Psoas muscle (tissue), 7 donors: ENCODE measurements at regions not wholly inside any gene's neighbourhood (a gene's known extent, or its start where the extent isn't known, plus 50 kb on each side); places are given as distances from the start of the nearest gene placed in this dataset.

Experiments
- ATAC-seq, 4 donors: fragments of 200-7000 bp; cut with Tn5 transposase; one replicate each; pipeline ENCODE4 v1.9.1; 2020; ENCODE audit warnings: moderate library complexity in 3 of 4, mild to moderate bottlenecking in 2 of 4
- DNase-seq, 2 donors: peaks; one replicate each; pipeline ENCODE4 v3.0.0-alpha.2; 2020
- H3K27ac ChIP-seq: fragments of 200-600 bp; one replicate; pipeline ENCODE4 v1.8.0; 2022
- H3K27me3 ChIP-seq, 3 donors: fragments of 200-600 bp in 1 of 3; one replicate each; pipeline versions ENCODE4 v1.6.1 to v1.8.0; 2013 to 2022; ENCODE audit warnings: low read length in 2 of 3, mild to moderate bottlenecking in 2 of 3, moderate library complexity in 1 of 3; ENCODE audit not compliant: insufficient read depth in 3 of 3
- H3K36me3 ChIP-seq, 2 donors: fragments of 200-600 bp in 1 of 2; one replicate each; pipeline versions ENCODE4 v1.6.1 to v1.8.0; 2013 to 2022; ENCODE audit warnings: low read depth in 1 of 2, mild to moderate bottlenecking in 1 of 2, moderate library complexity in 1 of 2; ENCODE audit not compliant: insufficient read depth in 1 of 2
- H3K4me1 ChIP-seq: fragments of 200-600 bp; one replicate; pipeline ENCODE4 v1.8.0; 2022
- H3K4me3 ChIP-seq: fragments of 200-600 bp; one replicate; pipeline ENCODE4 v1.8.0; 2022; ENCODE audit warnings: mild to moderate bottlenecking
- H3K9me3 ChIP-seq: fragments of 200-600 bp; one replicate; pipeline ENCODE4 v1.8.0; 2022
- WGBS, 3 donors: extraction: QIAGEN DNeasy Blood & Tissue Kit; methylation state at CpG; one replicate each; pipeline versions ENCODE4 v1.1.6 to v1.1.7; 2013; 5-methylcytosine and 5-hydroxymethylcytosine counted together
- intact Hi-C, 2 donors: fragments of 100-400 bp; cut with DNase I; formaldehyde crosslinking; loops; one replicate each; pipeline versions ENCODE4 v1.11.0 to v1.14.2; 2022
- TF ChIP-seq, protein P1 (sequence below): fragments of 200-600 bp; IDR thresholded peaks from one replicate; pipeline ENCODE4 v1.8.0; 2022; ENCODE audit warnings: antibody characterized with exemption
- donor health status: healthy with polysubstance abuse.
- donor health status: DM: no; HTN: no; CAD: no; lungs with moderate emphysema.
- donor health status: Bipolar disorder and iron deficiency.
- donor health status: healthy.
- donor health status: DM: yes; HTN: yes; CAD: no.
- donor health status: DM: no; HTN: no; CAD: no.
- donor health status: DM: yes; HTN: yes; CAD: no.

DNA sequence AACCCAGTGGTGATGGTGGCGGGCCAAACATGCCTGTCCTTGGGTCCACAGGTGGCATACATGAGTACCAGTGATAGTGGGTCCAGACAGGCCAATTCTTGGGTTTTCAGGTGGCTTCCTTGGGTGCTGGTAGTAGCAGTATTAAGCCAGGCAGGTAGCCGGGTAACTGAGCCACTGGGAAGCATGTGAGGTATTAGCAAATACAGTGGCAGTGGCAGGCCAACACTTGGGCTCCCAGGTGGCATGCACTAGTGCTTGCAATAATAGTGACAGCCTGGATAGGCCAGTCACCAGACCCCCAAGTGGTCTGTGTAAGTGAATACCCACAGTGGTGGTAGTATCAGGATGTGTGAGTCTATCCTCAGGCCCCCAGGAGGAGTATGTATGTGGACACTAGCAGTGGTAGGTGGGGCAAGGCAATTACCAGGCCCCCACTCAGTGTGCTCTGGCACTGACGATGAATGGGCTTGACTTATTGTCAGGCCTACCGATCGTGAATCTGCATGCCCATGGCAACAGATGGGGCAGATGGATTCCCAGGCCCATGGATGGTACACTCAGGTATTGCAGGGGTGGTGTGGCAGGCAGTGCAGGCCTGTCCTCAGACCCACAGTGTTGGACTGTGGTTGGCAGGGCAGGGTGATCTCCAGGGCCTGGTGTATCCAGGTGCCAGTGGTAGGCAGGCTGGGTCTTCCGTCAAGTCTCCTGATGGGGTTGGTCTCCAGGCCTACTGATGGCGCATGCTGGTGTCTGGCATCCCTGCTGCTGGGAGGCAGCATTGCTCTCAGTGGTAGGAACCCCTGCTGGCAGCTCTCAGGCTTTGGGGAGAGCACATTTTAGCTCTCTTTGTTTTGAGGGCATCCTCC is 840.7 kb downstream of the FAM181B start:
- no peaks in the 10 kb centered on the region for H3K27me3 ChIP-seq
- H3K9me3 ChIP-seq, result no peaks in the 10 kb centered on the region
- H3K27ac ChIP-seq, result no peak overlapping the region
- no peak for ATAC-seq
- DNase-seq, result no peak
- H3K36me3 ChIP-seq, result no peaks in the 10 kb centered on the region
- TF ChIP-seq, protein P1, sequence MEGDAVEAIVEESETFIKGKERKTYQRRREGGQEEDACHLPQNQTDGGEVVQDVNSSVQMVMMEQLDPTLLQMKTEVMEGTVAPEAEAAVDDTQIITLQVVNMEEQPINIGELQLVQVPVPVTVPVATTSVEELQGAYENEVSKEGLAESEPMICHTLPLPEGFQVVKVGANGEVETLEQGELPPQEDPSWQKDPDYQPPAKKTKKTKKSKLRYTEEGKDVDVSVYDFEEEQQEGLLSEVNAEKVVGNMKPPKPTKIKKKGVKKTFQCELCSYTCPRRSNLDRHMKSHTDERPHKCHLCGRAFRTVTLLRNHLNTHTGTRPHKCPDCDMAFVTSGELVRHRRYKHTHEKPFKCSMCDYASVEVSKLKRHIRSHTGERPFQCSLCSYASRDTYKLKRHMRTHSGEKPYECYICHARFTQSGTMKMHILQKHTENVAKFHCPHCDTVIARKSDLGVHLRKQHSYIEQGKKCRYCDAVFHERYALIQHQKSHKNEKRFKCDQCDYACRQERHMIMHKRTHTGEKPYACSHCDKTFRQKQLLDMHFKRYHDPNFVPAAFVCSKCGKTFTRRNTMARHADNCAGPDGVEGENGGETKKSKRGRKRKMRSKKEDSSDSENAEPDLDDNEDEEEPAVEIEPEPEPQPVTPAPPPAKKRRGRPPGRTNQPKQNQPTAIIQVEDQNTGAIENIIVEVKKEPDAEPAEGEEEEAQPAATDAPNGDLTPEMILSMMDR, result no peak
- intact Hi-C loops, result no loop called here
- H3K4me1 ChIP-seq, result no peaks in the 10 kb centered on the region
- no peak overlapping the region for H3K4me3 ChIP-seq
- 90 to 94% (median 91%) methylated on average over 7 of the region's 7 CpGs for WGBS, 3 donors

DNA sequence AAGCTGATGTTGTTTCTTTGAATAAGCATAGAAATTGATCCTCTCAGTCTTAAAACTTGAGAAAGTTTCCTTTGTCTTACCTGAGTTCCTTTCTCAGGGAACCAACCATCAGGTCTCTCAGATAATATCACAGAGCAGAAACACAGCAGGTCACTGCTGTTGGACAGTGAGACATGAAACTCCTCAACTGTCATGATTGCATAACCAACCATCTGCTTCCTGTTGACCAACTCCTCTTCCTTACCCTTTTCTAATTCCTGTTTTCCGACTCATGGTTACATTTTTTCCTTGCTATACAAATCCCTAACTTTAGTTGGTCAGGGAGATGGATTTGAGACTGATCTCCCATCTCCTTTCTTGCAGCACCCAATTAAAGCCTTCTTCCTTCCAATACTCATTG is 845.3 kb downstream of the FAM181B start:
- Histone ChIP-seq H3K36me3 (no peaks in the 10 kb centered on the region), H3K27ac (no peak overlapping the region), H3K4me1 (no peaks in the 10 kb centered on the region), H3K9me3 (no peaks in the 10 kb centered on the region), H3K4me3 (no peak overlapping the region), H3K27me3 (no peaks in the 10 kb centered on the region)
- TF ChIP-seq, protein P1, result no peak
- no peak for ATAC-seq
- intact Hi-C loops, result no loop called here
- WGBS, 3 donors, result 55 to 80% (median 68%) methylated on average over 1 of the region's 1 CpG
- DNase-seq, result no peak

DNA sequence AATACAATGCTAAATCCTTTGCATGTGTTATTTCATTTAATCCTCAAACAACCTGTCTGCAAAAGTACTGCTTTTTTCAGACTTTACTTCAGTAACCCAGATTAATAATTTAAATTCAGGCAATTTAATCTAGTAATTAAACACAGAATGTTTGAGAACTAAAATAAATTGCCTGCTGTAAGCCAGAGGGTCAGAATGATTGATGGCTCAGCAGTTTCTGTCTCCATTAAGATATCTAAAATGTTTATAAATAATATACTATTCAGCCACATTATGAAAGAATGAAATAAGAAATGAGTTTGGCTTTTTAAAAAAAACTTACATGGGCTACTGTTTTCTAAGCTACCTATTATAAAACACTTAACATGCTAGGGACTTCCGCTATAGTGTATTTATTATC is 846.0 kb downstream of the FAM181B start:
- intact Hi-C loops, result no loop called here
- no peaks in the 10 kb centered on the region for H3K36me3 ChIP-seq

DNA sequence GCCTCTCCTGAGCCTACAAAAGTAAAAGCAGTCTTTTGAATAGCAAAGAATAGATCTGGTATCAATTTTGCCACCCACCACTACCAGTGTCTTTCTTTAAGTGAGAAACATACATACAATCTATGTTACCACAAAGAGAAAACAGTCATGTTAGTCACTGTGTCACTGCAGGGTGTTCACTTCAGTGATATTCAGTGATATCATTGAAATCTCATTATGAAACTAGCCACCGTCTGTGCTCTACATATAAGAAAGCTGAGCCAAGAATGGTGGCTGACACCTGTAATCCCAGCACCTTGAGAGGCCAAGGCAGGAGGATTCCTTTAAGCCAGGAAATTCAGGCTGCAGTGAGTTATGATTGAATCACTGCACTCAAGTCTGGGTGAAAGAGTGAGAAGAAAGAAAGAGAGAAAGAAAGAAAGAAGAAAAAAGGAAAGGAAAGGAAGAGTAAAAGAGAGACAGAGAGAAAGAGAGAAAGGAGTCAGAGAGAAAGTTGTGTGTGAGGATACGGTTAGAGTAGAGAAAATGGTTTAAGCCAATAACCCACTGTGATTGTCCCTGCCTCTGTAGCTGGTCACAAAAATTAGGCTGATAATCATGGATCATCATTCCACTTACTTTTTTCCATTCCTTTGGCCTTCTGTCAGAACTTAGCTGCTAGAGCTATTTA is 847.1 kb downstream of the FAM181B start:
- intact Hi-C loops, result no loop called here
- Histone ChIP-seq H3K4me3 (no peak overlapping the region), H3K27me3 (no peaks in the 10 kb centered on the region), H3K36me3 (no peaks in the 10 kb centered on the region), H3K27ac (no peak overlapping the region), H3K4me1 (no peaks in the 10 kb centered on the region), H3K9me3 (no peaks in the 10 kb centered on the region)
- TF ChIP-seq, protein P1, result no peak
- 63 to 77% (median 76%) methylated on average over 2 of the region's 2 CpGs for WGBS, 3 donors
- no peak for DNase-seq
- no peak for ATAC-seq

More for the DNA sequence above, 846.0 kb downstream of the FAM181B start:
- Histone ChIP-seq H3K27me3 (no peaks in the 10 kb centered on the region), H3K27ac (no peak overlapping the region), H3K9me3 (no peaks in the 10 kb centered on the region), H3K4me1 (no peaks in the 10 kb centered on the region), H3K4me3 (no peak overlapping the region)
- TF ChIP-seq, protein P1, result no peak
- no peak for ATAC-seq
- no peak for DNase-seq
- WGBS, 3 donors, result 96 to 99% (median 96%) methylated on average over 1 of the region's 1 CpG
